Smooth muscle cell (in vitro differentiated cells): ENCODE measurements at regions not wholly inside any gene's neighbourhood (a gene's known extent, or its start where the extent isn't known, plus 50 kb on each side); places are given as distances from the start of the nearest gene placed in this dataset.

Source experiments
- DNase-seq: peaks from one replicate; lab custom pipeline; 2025; ENCODE audit not compliant: unreplicated experiment; lab: John Stamatoyannopoulos, UW
- H2AFZ ChIP-seq: fragments of 200-600 bp; sonication (generic); 2 replicates; pipeline ENCODE4 v1.6.0; 2016; ENCODE audit warnings: antibody characterized with exemption, low read depth, mild to moderate bottlenecking
- H3F3A ChIP-seq: fragments of 200-600 bp; sonication (generic); 2 replicates; pipeline ENCODE4 v1.6.0; 2017; ENCODE audit warnings: antibody characterized with exemption, low read depth
- H3K27ac ChIP-seq: fragments of 200-600 bp; sonication (generic); 2 replicates; pipeline ENCODE4 v1.5.1; 2016; ENCODE audit warnings: low read depth, mild to moderate bottlenecking
- H3K27me3 ChIP-seq: fragments of 200-600 bp; sonication (generic); 2 replicates; pipeline ENCODE4 v1.6.1; 2016; ENCODE audit warnings: low read depth, mild to moderate bottlenecking
- H3K36me3 ChIP-seq: fragments of 200-600 bp; sonication (generic); 2 replicates; pipeline ENCODE4 v1.5.1; 2016; ENCODE audit warnings: low read depth
- H3K4me1 ChIP-seq: fragments of 200-600 bp; sonication (generic); 2 replicates; pipeline ENCODE4 v1.5.1; 2016; ENCODE audit warnings: low read depth
- H3K4me2 ChIP-seq: fragments of 200-600 bp; sonication (generic); 2 replicates; pipeline ENCODE4 v1.6.0; 2016; ENCODE audit warnings: mild to moderate bottlenecking
- H3K4me3 ChIP-seq: fragments of 200-600 bp; sonication (generic); 2 replicates; pipeline ENCODE4 v1.5.1; 2016; ENCODE audit warnings: mild to moderate bottlenecking
- H3K79me2 ChIP-seq: fragments of 200-600 bp; sonication (generic); 2 replicates; pipeline ENCODE4 v1.6.0; 2016; ENCODE audit warnings: low read depth, mild to moderate bottlenecking
- H3K9ac ChIP-seq: fragments of 200-600 bp; sonication (generic); 2 replicates; pipeline ENCODE4 v1.6.0; 2016; ENCODE audit warnings: low read depth
- H3K9me3 ChIP-seq: fragments of 200-600 bp; sonication (generic); replicated peaks from 2 replicates; pipeline ENCODE4 v1.5.1; 2016; ENCODE audit warnings: low read depth
- H4K20me1 ChIP-seq: fragments of 200-600 bp; sonication (generic); 2 replicates; pipeline ENCODE4 v1.6.0; 2016; ENCODE audit warnings: low read depth
- WGBS: methylation state at CpG from one replicate; pipeline ENCODE4 v1.1.7; 2016; ENCODE audit warnings: low lambda C conversion rate; 5-methylcytosine and 5-hydroxymethylcytosine counted together
- TF ChIP-seq, protein P1 (sequence below): fragments of 200-600 bp; sonication (generic); IDR thresholded peaks from 2 replicates; pipeline ENCODE4 v1.5.1; 2017; ENCODE audit warnings: borderline replicate concordance, mild to moderate bottlenecking, antibody characterized with exemption; ENCODE audit not compliant: insufficient read depth, poor library complexity, severe bottlenecking

DNA sequence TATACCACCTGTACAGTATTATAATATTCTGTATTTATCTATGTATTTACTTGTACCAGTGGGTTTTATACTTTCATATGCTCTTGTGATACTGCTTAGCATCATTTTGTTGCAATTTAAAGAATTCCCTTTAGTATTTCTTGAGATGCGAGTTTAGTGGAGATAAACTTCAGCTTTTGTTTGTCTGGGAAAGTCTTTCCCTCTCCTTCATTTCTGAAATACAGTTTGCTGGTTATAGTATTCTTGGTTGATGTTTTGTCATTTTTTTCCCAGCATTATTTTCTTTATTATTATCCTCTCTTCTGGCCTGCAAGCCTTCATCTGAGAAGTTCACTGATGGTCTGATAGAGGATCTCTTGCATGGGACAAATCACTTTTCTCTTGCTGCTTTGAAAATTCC, 136.6 kb upstream of the MCHR2 start:
- 98% methylated on average over 1 of the region's 1 CpG for WGBS
- TF ChIP-seq, protein P1, sequence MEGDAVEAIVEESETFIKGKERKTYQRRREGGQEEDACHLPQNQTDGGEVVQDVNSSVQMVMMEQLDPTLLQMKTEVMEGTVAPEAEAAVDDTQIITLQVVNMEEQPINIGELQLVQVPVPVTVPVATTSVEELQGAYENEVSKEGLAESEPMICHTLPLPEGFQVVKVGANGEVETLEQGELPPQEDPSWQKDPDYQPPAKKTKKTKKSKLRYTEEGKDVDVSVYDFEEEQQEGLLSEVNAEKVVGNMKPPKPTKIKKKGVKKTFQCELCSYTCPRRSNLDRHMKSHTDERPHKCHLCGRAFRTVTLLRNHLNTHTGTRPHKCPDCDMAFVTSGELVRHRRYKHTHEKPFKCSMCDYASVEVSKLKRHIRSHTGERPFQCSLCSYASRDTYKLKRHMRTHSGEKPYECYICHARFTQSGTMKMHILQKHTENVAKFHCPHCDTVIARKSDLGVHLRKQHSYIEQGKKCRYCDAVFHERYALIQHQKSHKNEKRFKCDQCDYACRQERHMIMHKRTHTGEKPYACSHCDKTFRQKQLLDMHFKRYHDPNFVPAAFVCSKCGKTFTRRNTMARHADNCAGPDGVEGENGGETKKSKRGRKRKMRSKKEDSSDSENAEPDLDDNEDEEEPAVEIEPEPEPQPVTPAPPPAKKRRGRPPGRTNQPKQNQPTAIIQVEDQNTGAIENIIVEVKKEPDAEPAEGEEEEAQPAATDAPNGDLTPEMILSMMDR, result no peak
- no peaks in the 10 kb centered on the region for H3F3A ChIP-seq
- H3K27me3 ChIP-seq, result no peaks in the 10 kb centered on the region
- no peaks in the 10 kb centered on the region for H3K4me1 ChIP-seq
- H3K4me2 ChIP-seq, result no peak overlapping the region
- peaks cover 8% of the 10 kb centered on the region for H3K9me3 ChIP-seq
- H3K79me2 ChIP-seq, result no peaks in the 10 kb centered on the region
- no peak overlapping the region for H3K27ac ChIP-seq
- H2AFZ ChIP-seq, result no peak overlapping the region
- no peaks in the 10 kb centered on the region for H3K36me3 ChIP-seq
- H3K9ac ChIP-seq, result no peak overlapping the region
- no peak overlapping the region for H3K4me3 ChIP-seq
- DNase-seq, result no peak
- H4K20me1 ChIP-seq, result no peaks in the 10 kb centered on the region

DNA sequence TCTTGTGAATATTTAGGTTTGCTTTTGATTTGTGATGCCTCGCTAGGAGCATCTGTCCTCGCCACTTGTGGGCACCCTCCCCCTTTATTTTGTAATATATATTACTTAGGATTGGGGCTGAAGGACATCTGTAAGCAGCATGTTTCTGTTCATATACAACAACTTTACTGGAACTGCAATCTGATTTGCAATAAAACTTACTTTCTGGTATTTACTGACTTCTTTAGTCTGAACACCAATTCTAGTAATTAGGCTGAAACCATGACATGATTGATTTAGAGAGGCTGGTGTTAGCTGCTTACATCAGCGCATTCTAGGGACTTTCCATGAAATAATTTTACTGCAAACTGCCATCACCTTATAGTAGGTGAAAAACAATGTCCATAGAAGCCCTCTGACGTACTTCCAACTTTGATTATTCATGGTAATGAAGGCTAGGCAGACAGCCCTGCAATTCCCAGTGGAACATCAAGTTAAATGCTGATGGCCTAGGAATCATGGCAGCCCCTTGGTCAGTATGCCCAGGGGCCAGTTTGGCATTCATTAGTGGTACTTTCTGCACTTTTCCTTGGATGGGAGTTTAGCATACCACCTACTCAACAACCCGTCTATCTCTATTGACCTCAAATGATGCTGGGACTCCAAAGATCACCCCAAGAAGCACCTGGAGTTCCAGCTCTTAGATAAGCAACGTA, 132.9 kb upstream of the MCHR2 start:
- H2AFZ ChIP-seq, result no peak overlapping the region
- no peak for DNase-seq
- H3K79me2 ChIP-seq, result no peaks in the 10 kb centered on the region
- TF ChIP-seq, protein P1, result no peak
- H3K27ac ChIP-seq, result no peak overlapping the region
- no peaks in the 10 kb centered on the region for H4K20me1 ChIP-seq
- H3K4me2 ChIP-seq, result no peak overlapping the region
- H3K36me3 ChIP-seq, result no peaks in the 10 kb centered on the region
- no peaks in the 10 kb centered on the region for H3K4me1 ChIP-seq
- H3K9ac ChIP-seq, result no peak overlapping the region
- WGBS, result 86% methylated on average over 6 of the region's 6 CpGs
- H3K27me3 ChIP-seq, result peaks cover 7% of the 10 kb centered on the region
- no peaks in the 10 kb centered on the region for H3F3A ChIP-seq
- peaks cover 8% of the 10 kb centered on the region for H3K9me3 ChIP-seq
- no peak overlapping the region for H3K4me3 ChIP-seq

DNA sequence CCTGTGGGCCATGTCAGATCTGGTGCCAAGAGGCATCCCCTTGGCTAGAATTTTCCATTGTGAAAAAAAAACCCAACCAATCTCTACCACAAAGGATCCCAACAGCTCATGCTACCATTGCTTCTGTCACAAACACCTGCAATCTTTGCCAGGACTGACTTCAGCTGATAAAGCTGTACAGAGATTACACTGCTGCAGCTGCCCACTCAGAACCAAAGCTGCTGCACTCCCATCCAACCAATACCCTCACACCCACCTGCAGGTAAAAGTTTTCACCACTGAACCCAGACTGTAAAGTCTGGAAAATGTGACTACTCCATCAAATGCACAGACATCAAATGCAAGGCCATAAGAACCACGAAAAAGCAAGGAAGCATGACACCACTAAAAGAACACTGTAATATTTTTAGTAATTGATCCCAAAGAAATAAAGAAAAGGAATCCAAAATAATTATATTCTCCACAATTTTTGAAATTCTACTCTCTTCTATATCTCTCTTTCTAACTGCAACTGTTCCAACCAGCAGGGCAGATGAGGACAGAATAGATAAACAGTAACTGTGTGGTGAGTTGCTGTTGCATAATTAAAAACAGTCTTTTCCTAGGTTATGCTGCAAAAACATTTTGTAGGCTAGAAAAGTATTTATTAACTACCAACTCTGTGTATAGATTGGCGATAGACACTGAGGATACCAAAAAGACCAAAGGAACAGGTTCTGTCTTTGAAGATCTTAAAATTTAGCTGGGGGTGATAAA, 128.0 kb upstream of the MCHR2 start:
- no peak overlapping the region for H3K4me3 ChIP-seq

More for the DNA sequence above, 128.0 kb upstream of the MCHR2 start:
- 90% methylated on average over 2 of the region's 2 CpGs for WGBS
- no peak overlapping the region for H3K9ac ChIP-seq
- DNase-seq, result no peak
- TF ChIP-seq, protein P1, result no peak
- H3F3A ChIP-seq, result no peaks in the 10 kb centered on the region
- no peak overlapping the region for H3K27ac ChIP-seq
- H4K20me1 ChIP-seq, result no peaks in the 10 kb centered on the region
- peaks cover 19% of the 10 kb centered on the region for H3K27me3 ChIP-seq
- H3K79me2 ChIP-seq, result no peaks in the 10 kb centered on the region
- no peak overlapping the region for H2AFZ ChIP-seq
- no peaks in the 10 kb centered on the region for H3K4me1 ChIP-seq
- H3K36me3 ChIP-seq, result no peaks in the 10 kb centered on the region
- no peak overlapping the region for H3K4me2 ChIP-seq
- no peaks in the 10 kb centered on the region for H3K9me3 ChIP-seq
